HG02571 (cell line): ENCODE measurements at regions not wholly inside any gene's neighbourhood (a gene's known extent, or its start where the extent isn't known, plus 50 kb on each side); places are given as distances from the start of the nearest gene placed in this dataset.

ENCODE experiments used
- ATAC-seq: cut with Tn5 transposase; IDR thresholded peaks from one replicate; pipeline ENCODE4 v1.9.1; 2021; ENCODE audit warnings: mild to moderate bottlenecking, moderate library complexity; ENCODE audit not compliant: unreplicated experiment

- no peak for ATAC-seq
Measured at GRCh38 chr13:85666356-85666755, 132.9 kb downstream of the SLITRK6 start.

- no peak for ATAC-seq
Measured at GRCh38 chr13:85665286-85665685, 133.9 kb downstream of the SLITRK6 start.

- no peak for ATAC-seq
Measured at GRCh38 chr13:85663856-85664255, 135.4 kb downstream of the SLITRK6 start.

GRCh38 chr13:85662186-85662585, 137.0 kb downstream of the SLITRK6 start:
- ATAC-seq: no peak

GRCh38 chr13:85661675-85662074, 137.5 kb downstream of the SLITRK6 start:
- no peak for ATAC-seq

DNA sequence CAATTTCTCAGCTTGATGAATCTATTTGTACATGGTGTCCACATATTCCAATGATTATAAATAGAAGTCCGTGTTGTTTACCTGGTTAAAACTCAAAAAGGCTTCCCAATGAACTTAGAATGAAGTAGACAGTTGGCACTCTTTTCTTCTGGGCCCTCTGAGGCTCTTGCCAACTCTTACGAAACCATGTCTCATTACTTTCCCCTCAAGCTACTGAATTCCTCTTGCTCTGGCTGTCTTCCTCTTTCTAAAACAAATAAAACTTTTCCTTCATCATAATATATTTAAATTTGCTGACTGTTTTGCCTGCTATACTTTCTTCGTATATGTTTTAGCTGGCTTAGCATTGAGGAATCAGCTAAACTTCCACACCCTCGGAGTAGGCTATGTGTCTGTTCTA, 139.7 kb downstream of the SLITRK6 start:
- ATAC-seq: no peak

- no peak for ATAC-seq
Measured at GRCh38 chr13:85657942-85658341, 141.3 kb downstream of the SLITRK6 start.

DNA sequence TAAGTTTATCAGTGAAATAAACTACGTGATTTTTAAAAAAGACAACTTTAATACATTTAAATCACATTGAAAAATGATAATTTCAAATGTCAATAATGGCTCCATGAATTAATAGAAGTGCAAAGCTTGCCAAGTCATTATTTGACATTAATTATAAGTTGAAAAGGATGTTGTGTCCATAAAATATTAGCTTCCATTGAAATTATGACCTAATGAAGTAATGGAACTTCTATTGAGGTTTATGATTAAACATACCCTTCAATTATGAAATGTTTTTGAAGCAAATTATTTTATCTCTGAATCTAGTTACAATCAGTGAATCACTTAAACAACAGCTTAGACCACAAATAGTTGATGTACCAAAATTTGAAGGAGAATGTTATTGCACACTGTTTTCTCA, 144.2 kb downstream of the SLITRK6 start:
- ATAC-seq: no peak

DNA sequence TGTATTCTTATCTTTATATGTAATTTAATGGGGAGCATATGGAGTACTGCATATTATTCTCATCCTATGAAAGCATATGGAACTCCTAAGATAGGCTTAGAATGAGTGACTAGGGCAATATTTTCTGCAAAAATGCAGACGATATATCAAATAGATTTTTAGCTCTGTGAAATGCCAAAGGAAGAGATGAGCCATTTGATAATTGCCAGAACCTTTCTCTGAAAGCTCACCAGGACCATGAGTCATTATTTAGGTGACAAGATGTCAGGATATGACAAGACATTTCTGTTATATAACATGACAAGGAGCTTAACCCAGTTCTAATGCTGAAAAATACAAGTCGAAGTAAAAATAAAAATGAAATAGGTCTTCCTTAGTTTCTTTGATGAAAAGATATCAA, 145.0 kb downstream of the SLITRK6 start:
- ATAC-seq: no peak

DNA sequence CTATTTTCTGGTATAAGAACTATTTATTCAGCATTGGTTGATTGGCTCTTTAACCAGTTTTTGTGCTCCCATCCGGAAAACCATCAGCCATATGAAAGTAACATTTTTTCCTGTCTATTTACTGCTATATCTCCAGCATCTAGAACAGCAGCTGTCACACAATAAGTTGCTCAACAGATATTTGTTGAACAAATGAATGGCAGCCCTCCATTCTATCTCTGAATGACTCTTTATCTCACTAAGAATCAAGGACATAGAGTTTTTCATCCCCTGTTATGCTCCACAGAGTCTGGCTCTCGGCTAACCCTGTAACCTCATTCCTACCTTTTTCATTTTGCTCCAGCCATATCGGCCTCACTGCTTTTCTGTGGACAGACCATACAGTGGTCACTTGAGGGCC, 145.5 kb downstream of the SLITRK6 start:
- no peak for ATAC-seq

- no peak for ATAC-seq
Measured at GRCh38 chr13:85652491-85652890, 146.7 kb downstream of the SLITRK6 start.

- no peak for ATAC-seq
Measured at GRCh38 chr13:85651440-85651839, 147.8 kb downstream of the SLITRK6 start.

- no peak for ATAC-seq
Measured at GRCh38 chr13:85650613-85651012, 148.6 kb downstream of the SLITRK6 start.

- ATAC-seq: no peak
Measured at GRCh38 chr13:85640727-85641126, 158.5 kb downstream of the SLITRK6 start.

DNA sequence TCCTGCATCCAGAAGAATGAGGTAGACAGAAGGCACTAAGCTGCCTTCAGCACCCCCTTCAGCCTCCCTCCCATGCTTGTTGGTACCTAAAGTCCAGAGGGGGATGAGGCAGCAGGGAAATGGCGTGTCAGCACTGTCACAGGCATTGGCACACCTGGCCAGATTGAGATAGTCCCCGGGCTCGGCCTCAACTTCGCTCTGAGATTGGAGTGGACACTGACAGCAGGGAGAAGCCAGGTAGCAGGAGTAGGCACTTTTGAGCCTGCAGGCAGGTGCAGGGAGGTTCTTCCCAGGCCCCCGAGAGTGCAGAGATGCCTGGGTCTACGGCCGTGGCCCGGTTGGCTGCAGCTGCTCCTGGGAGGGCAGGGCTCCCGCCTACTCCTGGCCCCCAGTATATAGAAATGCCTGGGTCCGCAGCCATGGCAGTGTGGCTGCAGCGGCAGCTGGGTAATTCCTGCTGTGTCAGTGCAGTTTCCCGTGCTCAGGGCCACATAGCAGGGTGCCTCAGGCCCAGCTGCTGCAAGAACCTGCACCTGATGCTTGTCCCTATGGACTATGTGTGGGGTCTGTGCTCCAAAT, 160.3 kb downstream of the SLITRK6 start:
- no peak for ATAC-seq

DNA sequence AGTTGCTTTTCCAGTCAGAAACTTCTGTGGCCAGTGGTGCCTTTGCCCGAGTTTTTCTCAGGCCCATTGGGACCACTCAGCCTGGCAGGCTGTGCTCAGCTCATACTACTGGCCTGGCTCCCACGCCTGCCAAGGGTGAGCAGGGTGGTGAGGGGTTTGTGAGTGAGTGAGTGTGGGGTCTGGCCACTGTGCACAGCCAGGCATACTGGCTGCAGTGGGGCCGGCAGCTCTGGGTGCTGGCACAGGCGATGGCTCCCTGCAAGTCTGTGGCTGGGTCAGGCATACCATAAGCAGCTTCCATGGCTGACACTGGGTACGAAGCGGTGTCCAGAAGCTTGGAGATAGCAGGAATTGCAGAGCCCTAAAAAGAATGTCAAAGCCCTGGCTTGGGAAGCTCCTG, 161.0 kb downstream of the SLITRK6 start:
- ATAC-seq: no peak

DNA sequence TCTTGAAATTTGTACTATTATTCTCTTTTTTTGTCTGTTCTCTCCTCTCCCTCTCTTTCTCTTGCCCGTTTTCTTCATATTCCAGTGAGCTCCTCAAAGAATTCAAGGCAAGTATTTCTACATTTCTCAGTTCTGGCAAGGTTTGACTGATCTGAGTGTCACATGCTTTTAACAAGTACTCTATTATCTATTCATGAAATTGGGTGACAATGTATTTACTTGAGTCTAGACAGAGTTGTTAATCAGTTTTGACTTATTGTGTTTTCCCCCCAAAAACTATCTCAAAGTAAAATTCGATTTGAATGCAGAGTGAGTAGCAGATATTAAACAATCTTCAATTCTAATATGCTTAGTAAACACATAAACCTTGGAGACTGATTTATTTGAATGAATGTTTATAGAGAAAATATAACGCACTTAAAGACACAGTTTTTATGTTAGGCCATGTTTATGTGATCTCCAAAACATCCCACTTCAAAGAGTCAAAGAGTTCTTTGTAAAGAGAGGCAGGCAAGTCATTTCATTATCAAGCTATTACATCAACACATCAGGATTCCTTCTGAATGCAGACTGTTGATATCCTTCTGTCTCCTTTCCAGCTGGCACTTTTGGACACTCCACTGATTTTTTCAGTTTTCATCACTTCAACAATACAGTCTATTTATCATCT, 166.6 kb downstream of the SLITRK6 start:
- ATAC-seq: no peak

- no peak for ATAC-seq
Measured at GRCh38 chr13:85631801-85632200, 167.4 kb downstream of the SLITRK6 start.

DNA sequence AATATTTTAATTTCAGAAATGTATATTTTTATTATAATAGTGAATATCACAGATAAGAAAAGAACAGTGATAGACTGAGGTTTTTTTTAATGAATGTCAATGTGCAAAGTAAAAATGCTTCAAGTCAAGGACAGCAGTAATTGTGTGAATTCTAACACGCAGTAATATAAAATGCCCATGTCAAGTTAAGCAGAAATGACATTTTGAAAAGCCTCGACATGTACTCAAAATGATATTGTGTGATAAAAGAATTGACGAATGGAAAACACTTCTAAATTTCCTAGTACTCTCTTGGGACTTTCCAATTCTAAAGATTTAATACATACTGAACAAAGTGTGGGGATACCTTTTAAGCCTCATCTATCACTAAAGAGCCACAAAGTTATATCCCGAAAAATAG, 172.6 kb downstream of the SLITRK6 start:
- ATAC-seq: no peak

- no peak for ATAC-seq
Measured at GRCh38 chr13:85619321-85619720, 179.9 kb downstream of the SLITRK6 start.

- no peak for ATAC-seq
Measured at GRCh38 chr13:85618521-85618920, 180.7 kb downstream of the SLITRK6 start.

DNA sequence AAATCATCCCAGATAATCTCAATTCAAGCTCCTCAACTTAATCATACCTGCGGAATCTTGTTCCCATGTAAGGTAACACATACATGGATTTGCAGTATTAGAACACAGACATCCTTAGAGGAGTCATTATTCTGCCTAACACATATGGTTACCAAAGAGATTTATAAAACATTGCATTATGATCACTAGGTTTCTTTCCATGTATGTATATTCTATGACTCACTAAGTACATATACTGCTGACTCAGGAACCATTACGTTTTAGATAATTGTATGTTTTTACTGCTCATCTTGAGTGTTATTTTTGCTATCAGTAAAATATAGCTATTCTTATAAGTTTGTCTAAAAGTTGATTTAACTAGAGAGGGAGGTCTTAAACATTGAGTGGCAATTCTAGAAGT, 182.9 kb downstream of the SLITRK6 start:
- no peak for ATAC-seq

DNA sequence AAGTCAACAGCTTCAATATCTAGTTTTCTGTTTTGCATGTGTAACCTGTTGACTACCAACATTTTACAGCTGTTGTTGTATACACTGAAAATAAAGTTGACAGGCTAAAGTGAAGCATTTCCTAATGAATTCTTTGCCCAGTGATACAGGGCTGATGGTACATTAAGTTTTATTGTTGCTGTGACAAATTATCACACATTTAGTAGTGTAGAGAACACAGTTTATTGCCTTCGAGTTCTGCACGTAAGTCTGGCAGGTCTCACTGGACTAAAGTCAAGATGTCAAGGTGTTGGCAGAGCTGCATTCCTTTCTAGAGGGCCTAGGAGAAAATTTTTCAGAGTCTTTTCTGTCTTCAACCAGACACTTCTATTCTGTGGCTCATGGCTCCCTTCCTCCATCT, 184.2 kb downstream of the SLITRK6 start:
- ATAC-seq: no peak
